Activated CD4-positive, alpha-beta T cell treated with anti-CD3 and anti-CD28 coated beads, Interleukin-2, amount 10 ng/mL, durations not matched to agents 7 days and 5 days (primary cell): ENCODE measurements at regions not wholly inside any gene's neighbourhood (a gene's known extent, or its start where the extent isn't known, plus 50 kb on each side); places are given as distances from the start of the nearest gene placed in this dataset.
"Not testable (repeated sequence)": the region's sequence is repeated elsewhere in the genome, so short reads cannot be mapped to it uniquely, and the experiment has no call there.

Experiments
- CTCF ChIA-PET: fragments of 350-600 bp; sonication (Branson Sonifier 250); formaldehyde crosslinking; loops from one replicate; lab custom pipeline; 2021; ENCODE audit warnings: antibody characterized with exemption; lab: Charles Lee
- POLR2A ChIA-PET: fragments of 350-600 bp; sonication (Branson Sonifier 250); formaldehyde crosslinking; loops from one replicate; lab custom pipeline; 2021; ENCODE audit warnings: antibody characterized with exemption; lab: Charles Lee
- DNase-seq: peaks from one replicate; pipeline ENCODE4 v3.0.0-alpha.2; 2020
- H3K27ac Mint-ChIP-seq: one replicate; pipeline ENCODE4 v1.8.0; 2021; ENCODE audit warnings: mild to moderate bottlenecking, moderate library complexity, mixed read lengths
- H3K27me3 Mint-ChIP-seq: one replicate; pipeline ENCODE4 v1.8.0; 2021; ENCODE audit warnings: mixed read lengths
- H3K36me3 Mint-ChIP-seq: one replicate; pipeline ENCODE4 v1.8.0; 2021; ENCODE audit warnings: low read depth, mixed read lengths
- H3K4me1 Mint-ChIP-seq: one replicate; pipeline ENCODE4 v1.8.0; 2021; ENCODE audit warnings: mixed read lengths
- H3K4me3 Mint-ChIP-seq: one replicate; pipeline ENCODE4 v1.8.0; 2021; ENCODE audit warnings: mild to moderate bottlenecking, moderate library complexity, mixed read lengths
- H3K9me3 Mint-ChIP-seq: one replicate; pipeline ENCODE4 v1.8.0; 2021; ENCODE audit warnings: mixed read lengths

- DNase-seq, H3K4me3 Mint-ChIP-seq, H3K27ac Mint-ChIP-seq, H3K27me3 Mint-ChIP-seq, H3K4me1 Mint-ChIP-seq, CTCF ChIA-PET, POLR2A ChIA-PET, H3K36me3 Mint-ChIP-seq, H3K9me3 Mint-ChIP-seq: not testable (repeated sequence)
Observed at GRCh38 chr16:88151129-88151499, 199.9 kb downstream of the BANP start.

GRCh38 chr16:88151859-88152843, 200.9 kb downstream of the BANP start:
- H3K27ac Mint-ChIP-seq, POLR2A ChIA-PET: not testable (repeated sequence)

GRCh38 chr16:88152879-88153278, 201.6 kb downstream of the BANP start:
- H3K9me3 Mint-ChIP-seq, POLR2A ChIA-PET, H3K36me3 Mint-ChIP-seq, H3K4me3 Mint-ChIP-seq, DNase-seq, H3K27ac Mint-ChIP-seq, H3K4me1 Mint-ChIP-seq, CTCF ChIA-PET, H3K27me3 Mint-ChIP-seq: not testable (repeated sequence)

More at GRCh38 chr16:88151859-88152843, 200.9 kb downstream of the BANP start:
- H3K9me3 Mint-ChIP-seq, H3K4me3 Mint-ChIP-seq, H3K27me3 Mint-ChIP-seq, H3K4me1 Mint-ChIP-seq, H3K36me3 Mint-ChIP-seq, CTCF ChIA-PET, DNase-seq: not testable (repeated sequence)

- H3K4me1 Mint-ChIP-seq, CTCF ChIA-PET, H3K36me3 Mint-ChIP-seq, H3K4me3 Mint-ChIP-seq, H3K9me3 Mint-ChIP-seq, H3K27ac Mint-ChIP-seq, H3K27me3 Mint-ChIP-seq, POLR2A ChIA-PET, DNase-seq: not testable (repeated sequence)
Observed at GRCh38 chr16:88153516-88153915, 202.3 kb downstream of the BANP start.

- CTCF ChIA-PET, H3K27me3 Mint-ChIP-seq, H3K4me1 Mint-ChIP-seq, H3K9me3 Mint-ChIP-seq, H3K4me3 Mint-ChIP-seq, H3K36me3 Mint-ChIP-seq, POLR2A ChIA-PET, H3K27ac Mint-ChIP-seq, DNase-seq: not testable (repeated sequence)
Observed at GRCh38 chr16:88154886-88155285, 203.7 kb downstream of the BANP start.

- H3K36me3 Mint-ChIP-seq, H3K9me3 Mint-ChIP-seq, DNase-seq, POLR2A ChIA-PET, H3K4me3 Mint-ChIP-seq, H3K4me1 Mint-ChIP-seq, H3K27ac Mint-ChIP-seq, CTCF ChIA-PET, H3K27me3 Mint-ChIP-seq: not testable (repeated sequence)
Observed at GRCh38 chr16:88155681-88156080, 204.4 kb downstream of the BANP start.

- H3K36me3 Mint-ChIP-seq, POLR2A ChIA-PET, DNase-seq, H3K27me3 Mint-ChIP-seq, H3K27ac Mint-ChIP-seq, CTCF ChIA-PET, H3K4me1 Mint-ChIP-seq, H3K4me3 Mint-ChIP-seq, H3K9me3 Mint-ChIP-seq: not testable (repeated sequence)
Observed at GRCh38 chr16:88156640-88157283, 205.5 kb downstream of the BANP start.

- H3K9me3 Mint-ChIP-seq, H3K27me3 Mint-ChIP-seq, CTCF ChIA-PET, H3K4me3 Mint-ChIP-seq, DNase-seq, H3K4me1 Mint-ChIP-seq, POLR2A ChIA-PET, H3K27ac Mint-ChIP-seq, H3K36me3 Mint-ChIP-seq: not testable (repeated sequence)
Observed at GRCh38 chr16:88157686-88158085, 206.5 kb downstream of the BANP start.

GRCh38 chr16:88158256-88159045, 207.2 kb downstream of the BANP start:
- not testable (repeated sequence) for H3K27me3 Mint-ChIP-seq

GRCh38 chr16:88159046-88159896, 208.0 kb downstream of the BANP start:
- H3K27me3 Mint-ChIP-seq, H3K36me3 Mint-ChIP-seq, H3K9me3 Mint-ChIP-seq, H3K4me1 Mint-ChIP-seq, DNase-seq, POLR2A ChIA-PET, H3K4me3 Mint-ChIP-seq, H3K27ac Mint-ChIP-seq, CTCF ChIA-PET: not testable (repeated sequence)

More at GRCh38 chr16:88158256-88159045, 207.2 kb downstream of the BANP start:
- DNase-seq, H3K4me3 Mint-ChIP-seq, H3K4me1 Mint-ChIP-seq, H3K36me3 Mint-ChIP-seq, H3K27ac Mint-ChIP-seq, CTCF ChIA-PET, H3K9me3 Mint-ChIP-seq, POLR2A ChIA-PET: not testable (repeated sequence)

- H3K4me1 Mint-ChIP-seq, H3K27me3 Mint-ChIP-seq, H3K36me3 Mint-ChIP-seq, CTCF ChIA-PET, DNase-seq, H3K9me3 Mint-ChIP-seq, H3K4me3 Mint-ChIP-seq, POLR2A ChIA-PET, H3K27ac Mint-ChIP-seq: not testable (repeated sequence)
Observed at GRCh38 chr16:88159897-88160335, 208.7 kb downstream of the BANP start.

GRCh38 chr16:88161191-88161590, 210.0 kb downstream of the BANP start:
- DNase-seq, POLR2A ChIA-PET, H3K36me3 Mint-ChIP-seq, H3K27me3 Mint-ChIP-seq, H3K4me3 Mint-ChIP-seq, CTCF ChIA-PET, H3K27ac Mint-ChIP-seq, H3K4me1 Mint-ChIP-seq, H3K9me3 Mint-ChIP-seq: not testable (repeated sequence)
